HG03558 (cell line): ENCODE measurements at regions not wholly inside any gene's neighbourhood (a gene's known extent, or its start where the extent isn't known, plus 50 kb on each side); places are given as distances from the start of the nearest gene placed in this dataset.
"Not testable (repeated sequence)": the region's sequence is repeated elsewhere in the genome, so short reads cannot be mapped to it uniquely, and the experiment has no call there.

Experiments
- ATAC-seq: cut with Tn5 transposase; IDR thresholded peaks from one replicate; pipeline ENCODE4 v1.9.1; 2021; ENCODE audit warnings: moderate number of reproducible peaks; ENCODE audit not compliant: unreplicated experiment; ENCODE audit errors: extremely low read depth

DNA sequence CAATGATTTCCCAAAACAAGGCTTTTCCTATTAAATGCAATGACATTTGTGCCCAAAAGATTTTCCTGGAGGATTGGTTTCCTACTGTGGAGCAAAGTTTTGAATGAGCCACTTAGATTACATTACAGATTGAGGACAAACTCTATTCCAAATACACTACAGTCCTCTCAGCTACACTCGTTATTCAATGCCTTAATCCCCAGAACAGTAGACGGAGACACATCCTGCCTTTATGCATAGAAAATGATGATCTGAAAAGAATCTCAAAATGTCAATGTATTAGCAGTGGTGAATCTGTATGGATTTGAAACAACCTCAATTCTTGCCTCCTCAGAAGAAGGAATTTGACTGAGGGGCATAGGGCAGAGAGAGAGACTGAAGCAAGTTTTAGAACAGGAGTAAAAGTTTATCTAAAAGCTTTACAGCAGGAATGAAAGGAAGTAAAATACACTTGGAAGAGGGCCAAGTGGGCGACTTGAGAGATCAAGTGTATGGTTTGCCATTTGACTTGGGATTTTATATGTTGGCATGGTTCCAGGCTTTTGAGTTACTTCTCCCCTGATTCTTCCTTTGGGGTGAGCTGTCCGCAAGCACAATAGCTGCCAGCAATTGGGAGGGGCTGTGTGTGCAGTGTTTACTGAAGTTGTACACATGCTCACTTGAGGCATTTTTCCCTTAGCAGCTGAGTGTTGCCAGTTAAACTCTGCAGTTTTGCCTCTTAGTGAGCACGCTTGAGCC is 891.9 kb upstream of the MBL2 start:
- no peak for ATAC-seq

DNA sequence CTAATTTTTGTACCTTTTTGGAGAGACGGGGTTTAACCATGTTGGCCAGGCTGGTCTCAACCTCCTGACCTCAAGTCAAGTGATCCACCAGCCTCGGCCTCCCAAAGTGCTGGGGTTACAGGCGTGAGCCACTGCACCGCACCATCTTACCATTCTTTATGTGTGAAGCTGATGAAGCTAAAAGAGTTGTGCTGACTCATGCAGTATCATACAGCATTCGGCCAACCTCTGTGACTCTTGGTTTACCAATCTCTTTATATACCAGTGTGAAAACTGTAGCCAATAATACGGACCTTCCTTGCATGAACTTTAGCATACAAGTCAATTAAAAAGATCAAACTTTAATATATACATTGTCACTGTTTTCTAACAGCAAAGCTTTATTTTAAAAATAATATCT is 878.2 kb upstream of the MBL2 start:
- no peak for ATAC-seq

DNA sequence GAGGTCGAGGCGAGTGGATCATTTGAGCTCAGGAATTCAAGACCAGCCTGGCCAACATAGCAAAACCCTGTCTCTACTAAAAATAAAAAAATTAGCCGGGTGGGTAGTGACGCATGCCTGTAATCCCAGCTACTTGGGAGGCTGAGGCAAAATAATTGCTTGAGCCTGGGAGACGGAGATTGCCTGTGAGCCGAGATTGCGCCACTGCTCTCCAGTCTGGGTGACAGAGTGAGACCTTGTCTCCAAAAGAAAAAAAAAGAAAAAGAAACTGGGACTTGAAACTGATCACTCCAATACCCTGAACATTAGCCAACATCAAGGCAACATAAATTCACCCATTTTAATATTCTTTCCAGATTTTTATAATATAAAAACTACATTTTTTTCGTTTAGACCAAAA is 874.6 kb upstream of the MBL2 start:
- not testable (repeated sequence) for ATAC-seq

DNA sequence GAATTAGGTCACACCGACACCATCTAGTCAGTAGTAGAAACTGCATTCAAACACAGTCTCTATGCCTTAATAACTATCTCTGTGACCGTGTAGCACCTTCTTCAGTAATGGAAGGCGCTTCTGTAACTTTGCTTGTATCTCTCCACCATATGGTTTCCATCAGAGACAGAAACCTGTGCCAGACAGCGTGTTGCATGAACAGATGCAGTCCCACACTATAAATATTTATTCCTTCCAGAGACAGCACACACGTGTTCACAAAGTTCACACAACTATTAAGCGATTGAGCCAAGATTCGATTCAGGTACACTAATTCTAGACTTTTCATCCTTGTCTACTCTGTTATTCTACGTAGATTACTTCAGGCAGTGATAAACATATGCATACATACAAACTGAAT is 873.9 kb upstream of the MBL2 start:
- no peak for ATAC-seq

DNA sequence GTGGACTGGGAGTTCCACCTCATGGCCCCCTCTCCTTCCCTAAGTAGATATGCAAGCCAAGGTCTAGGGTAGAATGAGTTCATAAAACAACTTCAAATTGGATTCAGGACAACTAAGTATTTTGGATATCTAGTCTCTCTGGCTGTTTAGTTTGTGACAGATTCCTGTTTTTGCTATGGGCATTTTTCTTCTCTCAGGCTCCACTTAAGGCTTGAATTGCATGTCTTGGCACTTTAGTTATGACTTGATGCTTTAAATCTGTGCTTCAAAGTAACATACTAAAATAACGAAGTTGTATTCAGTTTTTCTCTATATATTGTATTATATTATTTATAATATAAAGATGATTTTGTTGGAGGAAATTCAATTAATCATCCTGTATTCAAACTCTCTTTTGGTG is 873.4 kb upstream of the MBL2 start:
- ATAC-seq: no peak

DNA sequence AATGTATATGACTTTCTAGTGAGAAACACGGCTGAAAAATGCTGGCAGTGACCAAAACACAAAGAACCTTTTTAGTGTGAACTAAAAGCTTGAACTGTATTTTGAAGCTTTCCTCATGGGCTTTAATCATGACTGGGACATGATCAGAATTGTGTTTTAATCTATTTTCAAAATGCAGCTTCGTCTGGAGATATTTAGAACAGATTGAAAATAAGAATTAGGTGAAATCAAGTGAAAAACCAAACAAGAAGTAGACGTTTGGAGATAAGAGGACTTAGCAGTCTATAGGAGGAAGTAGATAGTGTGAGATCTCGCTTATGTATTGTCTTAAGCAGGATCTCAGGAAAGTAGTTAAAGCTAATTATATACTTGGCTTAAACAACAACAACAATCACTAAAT is 865.4 kb upstream of the MBL2 start:
- ATAC-seq: no peak

DNA sequence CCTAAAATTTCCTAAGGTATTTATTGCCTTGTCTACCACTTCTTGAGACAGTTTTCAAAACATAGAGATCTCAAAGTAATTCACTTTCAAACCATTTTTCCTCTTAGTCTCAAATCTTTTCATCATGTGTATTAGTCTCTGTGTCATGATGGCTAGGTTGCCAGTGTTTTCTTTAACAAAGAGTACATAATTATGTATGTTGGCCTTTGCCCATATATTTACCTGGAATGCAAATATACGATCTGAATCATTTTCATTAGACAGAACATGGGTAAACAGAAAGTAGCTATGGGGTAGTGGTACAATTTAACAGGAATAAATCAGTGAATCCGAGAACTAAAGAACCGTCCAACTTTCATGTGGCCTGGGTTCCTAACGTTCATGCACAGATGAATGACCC is 852.1 kb upstream of the MBL2 start:
- no peak for ATAC-seq

DNA sequence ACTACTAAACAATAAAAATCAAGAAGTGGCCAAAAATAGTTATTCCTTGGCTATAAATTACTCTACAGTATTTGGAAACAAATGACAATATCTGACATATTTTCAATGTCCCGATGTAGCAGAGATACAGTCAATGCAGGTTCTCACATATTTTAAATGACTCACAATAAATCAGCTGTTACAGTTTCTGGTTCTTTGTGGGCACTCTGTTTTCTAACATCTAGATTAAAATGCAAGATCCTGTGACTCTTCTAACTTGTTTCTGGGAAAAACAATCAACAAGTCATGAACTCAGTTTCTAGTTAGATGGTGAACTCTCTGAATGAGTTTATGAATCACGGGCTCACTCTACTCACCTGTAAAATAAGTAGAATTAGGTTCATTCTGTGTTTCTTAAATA is 849.6 kb upstream of the MBL2 start:
- no peak for ATAC-seq

DNA sequence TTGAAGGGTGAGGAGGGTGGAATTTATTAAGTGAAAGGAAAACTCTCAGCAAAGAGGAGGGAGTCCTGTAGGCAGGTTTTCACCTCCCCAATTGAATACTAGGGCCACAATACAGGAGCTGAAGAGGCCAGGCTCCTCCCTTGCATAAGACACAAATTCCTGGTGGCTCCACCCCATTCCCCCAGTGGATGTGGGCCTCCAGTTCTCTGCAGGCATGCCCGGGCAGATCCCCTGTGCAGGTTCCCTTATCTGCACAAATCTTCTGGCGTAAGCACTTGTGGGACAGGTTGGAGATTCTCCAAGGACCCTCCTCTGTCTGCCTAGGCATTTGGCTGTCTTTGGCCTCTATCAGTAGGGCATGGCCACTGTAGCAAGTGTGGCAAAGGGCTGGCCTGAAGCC is 847.1 kb upstream of the MBL2 start:
- no peak for ATAC-seq

DNA sequence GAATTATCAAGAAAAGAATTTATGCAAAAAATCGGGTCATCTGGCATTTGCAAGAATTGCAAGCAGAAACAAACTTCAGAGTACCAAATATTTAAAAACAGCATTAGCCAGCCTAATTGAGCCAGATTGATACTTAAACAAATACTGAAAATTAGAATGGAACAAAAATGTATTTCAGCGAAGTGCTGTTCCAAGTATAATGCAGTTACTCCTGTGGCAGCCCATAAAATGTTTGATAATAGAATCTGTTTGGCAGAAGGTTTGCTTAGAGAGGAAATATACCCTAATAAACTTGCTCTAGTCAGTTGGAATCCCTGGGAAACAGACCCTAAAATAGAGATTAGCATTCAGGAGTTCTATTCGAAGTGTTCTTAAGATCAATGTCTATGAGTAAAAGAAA is 835.1 kb upstream of the MBL2 start:
- ATAC-seq: no peak

DNA sequence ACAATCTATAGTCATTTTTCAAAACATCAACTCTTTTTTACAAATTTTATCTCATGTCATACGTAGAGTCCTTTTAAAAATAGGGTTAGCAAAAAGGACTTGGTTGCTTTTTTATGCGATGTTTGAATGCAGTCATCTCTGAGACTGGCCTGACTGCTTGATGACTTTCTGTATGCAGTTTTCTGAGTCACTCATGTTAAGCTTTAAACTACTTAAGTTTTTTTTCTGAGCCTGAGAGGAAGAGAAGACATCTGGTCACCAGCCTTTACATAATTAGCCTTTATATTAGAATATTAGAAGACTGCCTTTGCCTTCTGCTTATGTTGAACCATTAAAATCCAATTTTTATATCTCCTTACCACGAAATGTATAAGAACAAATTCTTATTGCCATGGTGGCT is 834.4 kb upstream of the MBL2 start:
- no peak for ATAC-seq

DNA sequence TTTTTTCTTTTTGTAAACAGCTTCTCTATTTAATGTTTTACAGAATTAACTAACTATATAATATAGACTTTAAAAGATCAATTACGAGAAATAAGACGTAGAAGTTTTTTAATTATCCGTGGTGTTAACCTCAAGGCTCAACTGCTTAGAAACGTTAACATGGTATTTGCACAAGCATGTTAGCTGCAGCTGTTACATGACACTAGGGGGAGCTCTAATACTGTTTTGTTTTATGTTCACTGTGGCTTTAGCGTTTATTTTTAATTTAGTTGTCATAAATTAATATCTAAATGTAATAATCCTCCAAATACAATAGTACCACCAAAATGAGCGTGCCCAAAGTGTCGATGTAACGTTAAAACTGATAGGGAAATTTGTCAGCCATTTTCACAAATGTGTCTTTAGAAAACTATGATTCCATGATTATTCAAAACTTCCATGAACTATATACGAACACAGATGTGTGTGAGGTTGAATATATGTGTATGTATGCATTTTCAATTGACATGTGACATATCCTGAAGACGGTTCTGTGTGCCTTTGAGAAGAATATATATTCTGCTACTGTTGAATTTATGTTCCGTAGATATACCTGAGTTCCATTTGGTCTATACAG is 828.8 kb upstream of the MBL2 start:
- ATAC-seq: peak; percentile 64

DNA sequence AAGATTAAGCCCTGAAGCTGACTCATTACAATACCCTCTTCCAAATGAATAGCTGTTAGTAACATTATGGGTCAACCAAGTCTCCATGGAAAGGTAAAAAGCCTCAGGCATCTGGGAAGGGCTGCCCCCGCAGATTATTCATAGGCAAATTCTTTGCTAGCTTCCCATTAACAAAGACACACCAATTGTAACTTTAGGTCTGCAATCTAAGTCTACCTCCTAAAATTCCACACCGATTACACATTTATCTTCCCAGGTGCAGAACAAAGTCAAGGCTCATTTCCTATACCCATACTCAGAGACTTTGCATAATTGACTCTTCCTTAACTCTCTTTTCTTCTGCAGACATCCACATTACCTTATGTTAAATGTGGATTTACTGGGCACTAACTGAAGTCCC is 826.3 kb upstream of the MBL2 start:
- ATAC-seq: no peak

DNA sequence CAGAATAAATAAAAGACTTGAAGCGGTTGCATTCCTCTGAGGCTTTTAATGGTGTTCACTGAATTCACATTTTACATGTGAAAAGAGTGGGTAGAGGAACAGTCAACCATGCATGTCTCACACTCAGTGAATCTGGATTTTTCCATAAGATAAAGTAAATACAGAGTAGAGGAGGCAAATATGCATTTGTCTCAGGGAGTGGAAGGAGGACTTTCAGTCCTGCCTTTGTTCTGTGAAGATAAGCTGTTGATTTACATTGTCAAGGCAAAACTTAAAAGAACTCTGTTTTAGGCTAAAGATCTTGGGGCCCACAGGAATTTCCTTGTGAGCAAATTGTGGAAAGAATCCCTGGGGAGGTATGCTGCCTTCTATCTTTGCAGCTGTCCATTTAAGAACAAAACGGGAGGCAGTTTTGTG is 825.3 kb upstream of the MBL2 start:
- ATAC-seq: no peak

DNA sequence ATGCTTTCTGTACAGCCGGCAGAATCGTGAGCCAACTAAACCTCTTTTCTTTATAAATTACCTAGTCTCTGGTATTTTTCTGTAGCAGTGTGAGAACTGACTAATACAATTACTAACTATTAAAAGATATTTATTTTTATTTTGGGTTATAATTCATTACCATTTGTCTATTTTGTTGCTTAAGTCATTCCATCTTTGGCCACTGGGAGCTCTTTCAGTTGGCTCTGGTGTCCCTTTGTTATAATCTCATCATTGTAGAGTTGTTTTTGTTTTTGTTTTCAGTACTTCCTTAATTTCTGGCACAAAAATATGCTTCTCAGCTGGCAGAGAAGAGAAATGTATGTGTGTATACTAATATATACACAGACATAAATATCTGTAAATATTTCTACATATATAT is 807.9 kb upstream of the MBL2 start:
- ATAC-seq: no peak

DNA sequence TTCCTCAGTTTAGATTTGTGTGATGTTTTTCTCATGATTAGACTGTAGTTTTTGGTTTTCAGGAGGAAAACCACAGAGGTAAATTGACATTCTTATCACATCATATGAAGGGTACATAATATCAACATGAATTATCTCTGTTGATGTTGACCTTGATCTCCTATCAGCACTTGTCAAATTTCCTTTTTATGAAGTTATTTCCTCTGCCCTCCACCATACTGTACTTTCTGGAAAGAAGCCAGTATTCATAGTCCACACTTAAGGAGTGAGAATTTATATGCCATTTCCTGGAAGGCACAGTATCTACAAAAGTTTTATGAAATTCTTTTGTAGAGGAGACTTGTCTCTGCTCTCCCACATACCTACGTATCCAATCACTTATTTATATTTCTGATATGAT is 807.2 kb upstream of the MBL2 start:
- no peak for ATAC-seq

DNA sequence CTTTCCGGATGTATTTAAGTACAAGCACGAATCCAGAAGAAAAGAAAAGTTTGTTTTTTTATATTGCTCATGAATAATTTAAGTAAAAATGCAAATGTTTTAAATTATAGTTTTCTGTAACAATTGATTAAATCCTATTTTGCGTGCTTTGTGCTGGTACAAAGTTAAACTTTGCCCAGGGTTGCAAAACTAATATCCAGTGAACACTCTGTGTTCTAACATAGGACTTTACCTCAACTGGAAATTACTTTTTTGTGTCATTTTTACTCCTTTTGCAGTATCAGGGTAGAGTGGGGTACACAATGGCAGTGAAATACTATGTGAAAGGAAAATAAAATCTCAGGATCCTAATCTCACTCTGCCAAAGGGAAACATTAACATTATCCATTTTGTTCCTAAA is 801.4 kb upstream of the MBL2 start:
- no peak for ATAC-seq

DNA sequence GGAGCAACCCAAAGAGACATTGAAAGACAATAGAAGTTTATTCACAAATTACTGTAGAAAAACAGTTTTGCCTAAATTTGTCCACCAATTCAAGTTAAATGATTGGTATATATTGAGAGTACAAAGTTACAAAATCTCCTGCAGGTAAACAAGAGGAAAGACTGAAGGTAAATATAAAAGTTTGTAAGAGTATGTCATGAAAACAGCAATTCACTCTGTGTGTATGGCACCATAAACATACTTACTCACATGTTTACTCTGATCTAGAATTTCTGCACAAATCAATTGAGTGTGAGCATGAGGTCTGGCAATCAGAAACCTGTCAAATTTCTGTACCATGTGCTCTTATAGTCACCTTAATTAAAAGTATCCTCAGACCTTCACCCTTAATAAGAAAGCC is 800.9 kb upstream of the MBL2 start:
- no peak for ATAC-seq

DNA sequence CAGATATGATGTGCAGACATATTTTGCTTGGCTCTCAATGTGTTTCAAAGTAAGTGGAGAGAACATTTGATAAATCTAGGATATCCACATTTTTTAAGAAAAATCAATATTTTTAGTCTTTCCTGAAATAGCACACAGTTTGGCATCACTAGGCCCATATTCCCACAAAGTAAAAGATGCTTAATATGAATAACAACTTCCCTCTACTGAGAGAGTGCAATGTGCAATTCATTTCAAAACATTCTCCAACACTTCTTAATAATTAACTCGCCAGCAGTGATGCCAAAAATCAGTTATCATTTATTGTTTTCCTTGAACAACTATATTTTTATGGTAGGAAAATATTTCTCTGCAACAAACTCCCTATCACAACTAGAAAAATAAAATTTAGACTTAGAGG is 800.2 kb upstream of the MBL2 start:
- ATAC-seq: no peak

DNA sequence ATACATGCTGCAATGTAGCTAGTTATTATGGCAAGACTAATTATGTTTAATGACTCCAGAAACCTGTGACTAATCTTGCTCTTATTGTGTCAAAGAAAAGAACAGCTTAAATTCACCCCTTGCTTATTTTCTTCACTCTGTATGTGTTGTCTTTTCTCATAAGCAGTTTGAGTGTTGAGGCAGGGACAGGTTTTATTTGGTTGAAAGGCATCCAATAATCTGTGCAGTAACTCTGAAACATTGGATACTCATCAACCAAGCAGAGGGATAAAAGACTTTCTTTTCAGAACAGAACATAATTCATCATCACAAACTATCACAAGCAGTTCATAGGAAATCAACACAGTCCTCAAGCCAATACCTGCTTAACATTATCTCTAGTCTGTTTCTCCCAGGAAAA is 797.6 kb upstream of the MBL2 start:
- no peak for ATAC-seq

DNA sequence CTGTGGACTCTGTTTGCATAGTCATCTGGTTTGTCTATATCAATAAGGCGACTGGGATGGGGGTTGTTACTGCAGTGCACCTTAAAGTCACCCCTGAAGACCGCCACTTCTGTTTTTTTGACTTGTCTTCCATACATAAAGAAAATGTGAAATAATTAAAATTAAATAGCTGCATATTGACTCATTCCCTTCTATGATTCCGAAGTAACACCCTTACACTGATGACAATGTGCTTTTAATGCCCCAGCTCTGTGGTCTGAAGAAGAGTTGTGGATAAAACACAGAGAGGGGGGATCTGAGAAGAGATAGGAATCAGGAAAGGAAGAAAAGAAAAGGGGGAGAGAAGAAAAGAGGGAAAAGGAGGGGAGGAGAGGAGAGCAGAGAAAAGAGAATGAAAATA is 796.9 kb upstream of the MBL2 start:
- no peak for ATAC-seq

DNA sequence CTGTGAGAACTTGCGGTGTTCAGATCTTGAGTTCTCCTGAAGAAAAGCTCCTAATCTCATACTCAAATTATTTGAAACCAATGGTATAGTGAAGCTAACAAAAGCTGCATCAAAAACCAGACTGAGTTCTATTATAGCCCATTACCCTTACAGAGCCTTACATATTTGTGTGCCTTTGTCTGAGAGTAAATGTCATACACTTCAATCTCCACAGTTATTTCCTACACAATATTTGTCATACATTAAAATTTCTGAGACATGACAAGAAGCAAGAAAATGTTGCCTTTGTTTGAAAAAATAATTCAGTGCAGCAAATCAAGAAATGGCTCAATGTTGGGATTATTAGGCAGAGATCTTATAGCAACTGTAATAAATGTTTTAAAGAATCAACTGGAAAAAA is 776.1 kb upstream of the MBL2 start:
- no peak for ATAC-seq
